ENCODE measurements at regions not wholly inside any gene's neighbourhood (a gene's known extent, or its start where the extent isn't known, plus 50 kb on each side); places are given as distances from the start of the nearest gene placed in this dataset.

GRCh38 chr16:62445909-62446308 lies 409.7 kb upstream of the CDH8 start:
- no peak for DNase-seq (ENCODE audit: low read depth)
- H3K4me3 ChIP-seq (ENCODE audit: low read depth, low read length), result no peak overlapping the region
- TF ChIP-seq MYC (IDR thresholded peaks at IDR 0.05; ENCODE audit: low read depth, low read length) (no peak), CTCF (IDR thresholded peaks at IDR 0.05; ENCODE audit: low read depth, low read length) (no peak), POLR2A (IDR thresholded peaks at IDR 0.05; ENCODE audit: extremely low read depth, insufficient read length) (no peak), MAX (IDR thresholded peaks at IDR 0.05; ENCODE audit: low read depth, low read length) (no peak)

- H3K4me3 ChIP-seq (ENCODE audit: low read depth, low read length), result no peak overlapping the region
- DNase-seq (ENCODE audit: low read depth), result no peak
- TF ChIP-seq CTCF (IDR thresholded peaks at IDR 0.05; ENCODE audit: low read depth, low read length) (no peak), MYC (IDR thresholded peaks at IDR 0.05; ENCODE audit: low read depth, low read length) (no peak), POLR2A (IDR thresholded peaks at IDR 0.05; ENCODE audit: extremely low read depth, insufficient read length) (no peak), MAX (IDR thresholded peaks at IDR 0.05; ENCODE audit: low read depth, low read length) (no peak)
Measured at GRCh38 chr16:62424206-62424605, 388.0 kb upstream of the CDH8 start.

GRCh38 chr16:62408760-62409159 lies 372.5 kb upstream of the CDH8 start:
- DNase-seq (ENCODE audit: low read depth), result no peak
- no peak overlapping the region for H3K4me3 ChIP-seq (ENCODE audit: low read depth, low read length)
- TF ChIP-seq CTCF (IDR thresholded peaks at IDR 0.05; ENCODE audit: low read depth, low read length) (no peak), MYC (IDR thresholded peaks at IDR 0.05; ENCODE audit: low read depth, low read length) (no peak), MAX (IDR thresholded peaks at IDR 0.05; ENCODE audit: low read depth, low read length) (no peak), POLR2A (IDR thresholded peaks at IDR 0.05; ENCODE audit: extremely low read depth, insufficient read length) (no peak)

GRCh38 chr16:62406387-62406786 lies 370.1 kb upstream of the CDH8 start:
- TF ChIP-seq MYC (IDR thresholded peaks at IDR 0.05; ENCODE audit: low read depth, low read length) (no peak), POLR2A (IDR thresholded peaks at IDR 0.05; ENCODE audit: extremely low read depth, insufficient read length) (no peak), CTCF (IDR thresholded peaks at IDR 0.05; ENCODE audit: low read depth, low read length) (no peak), MAX (IDR thresholded peaks at IDR 0.05; ENCODE audit: low read depth, low read length) (no peak)
- no peak for DNase-seq (ENCODE audit: low read depth)
- H3K4me3 ChIP-seq (ENCODE audit: low read depth, low read length), result no peak overlapping the region

- TF ChIP-seq POLR2A (IDR thresholded peaks at IDR 0.05; ENCODE audit: extremely low read depth, insufficient read length) (no peak), MAX (IDR thresholded peaks at IDR 0.05; ENCODE audit: low read depth, low read length) (no peak), CTCF (IDR thresholded peaks at IDR 0.05; ENCODE audit: low read depth, low read length) (no peak), MYC (IDR thresholded peaks at IDR 0.05; ENCODE audit: low read depth, low read length) (no peak)
- DNase-seq (ENCODE audit: low read depth), result no peak
- H3K4me3 ChIP-seq (ENCODE audit: low read depth, low read length), result no peak overlapping the region
Measured at GRCh38 chr16:62404842-62405611, 368.8 kb upstream of the CDH8 start.
